ENCODE measurements at regions not wholly inside any gene's neighbourhood (a gene's known extent, or its start where the extent isn't known, plus 50 kb on each side); places are given as distances from the start of the nearest gene placed in this dataset.

- peak; percentile 25 for DNase-seq (ENCODE audit: low read depth)
- H3K4me3 ChIP-seq (ENCODE audit: low read depth, low read length): no peak overlapping the region
Observed at GRCh38 chr12:94046626-94047410, 101.6 kb upstream of the PLXNC1 start.

GRCh38 chr12:94047781-94048567 lies 100.4 kb upstream of the PLXNC1 start:
- H3K4me3 ChIP-seq (ENCODE audit: low read depth, low read length): no peak overlapping the region
- no peak for DNase-seq (ENCODE audit: low read depth)
- TF ChIP-seq CTCF (conservative IDR thresholded peaks at IDR 0.05; ENCODE audit: low read depth, low read length): no peak

More at GRCh38 chr12:94046626-94047410, 101.6 kb upstream of the PLXNC1 start:
- no peak for TF ChIP-seq CTCF (conservative IDR thresholded peaks at IDR 0.05; ENCODE audit: low read depth, low read length)

- H3K4me3 ChIP-seq (ENCODE audit: low read depth, low read length): no peak overlapping the region
- DNase-seq (ENCODE audit: low read depth): no peak
- TF ChIP-seq CTCF (conservative IDR thresholded peaks at IDR 0.05; ENCODE audit: low read depth, low read length): no peak
Observed at GRCh38 chr12:94048757-94049156, 99.6 kb upstream of the PLXNC1 start.

GRCh38 chr12:94049718-94050117 lies 98.7 kb upstream of the PLXNC1 start:
- no peak for DNase-seq (ENCODE audit: low read depth)
- H3K4me3 ChIP-seq (ENCODE audit: low read depth, low read length): no peak overlapping the region
- TF ChIP-seq CTCF (conservative IDR thresholded peaks at IDR 0.05; ENCODE audit: low read depth, low read length): no peak

- TF ChIP-seq CTCF (conservative IDR thresholded peaks at IDR 0.05; ENCODE audit: low read depth, low read length): no peak
- DNase-seq (ENCODE audit: low read depth): no peak
Observed at GRCh38 chr12:94053676-94054075, 94.7 kb upstream of the PLXNC1 start.

GRCh38 chr12:94055528-94055927 lies 92.8 kb upstream of the PLXNC1 start:
- TF ChIP-seq CTCF (conservative IDR thresholded peaks at IDR 0.05; ENCODE audit: low read depth, low read length): no peak
- DNase-seq (ENCODE audit: low read depth): no peak
- no peak overlapping the region for H3K4me3 ChIP-seq (ENCODE audit: low read depth, low read length)

More at GRCh38 chr12:94053676-94054075, 94.7 kb upstream of the PLXNC1 start:
- H3K4me3 ChIP-seq (ENCODE audit: low read depth, low read length): no peak overlapping the region

Data from choroid plexus epithelial cell (primary cell).